HL-60 (cell line): ENCODE measurements at regions not wholly inside any gene's neighbourhood (a gene's known extent, or its start where the extent isn't known, plus 50 kb on each side); places are given as distances from the start of the nearest gene placed in this dataset.

Experiments used
- DNase-seq, 2 experiments: peaks; one replicate each; pipeline ENCODE4 v3.0.0-alpha.2; 2010 to 2020; ENCODE audit warnings: low read depth in 1 of 2, low spot score in 1 of 2
- H3K27ac ChIP-seq: fragments of 250-450 bp; sonication (Bioruptor Pico); replicated peaks from 2 replicates; pipeline ENCODE4 v1.5.1; 2020; ENCODE audit warnings: mild to moderate bottlenecking, moderate library complexity
- H3K27me3 ChIP-seq: fragments of 250-450 bp; sonication (Bioruptor Pico); 2 replicates; pipeline ENCODE4 v1.5.1; 2021; ENCODE audit warnings: mild to moderate bottlenecking, moderate library complexity; ENCODE audit not compliant: insufficient read depth, poor library complexity, severe bottlenecking
- H3K4me3 ChIP-seq: replicated peaks from 2 replicates; pipeline ENCODE4 v1.5.1; 2011; ENCODE audit warnings: mild to moderate bottlenecking, control low read depth, low read length; ENCODE audit not compliant: insufficient read depth
- CTCF ChIP-seq: IDR thresholded peaks from one replicate; pipeline ENCODE4 v1.5.1; 2011; ENCODE audit warnings: low read length, control low read depth, inconsistent platforms; ENCODE audit not compliant: insufficient read depth
- GABPA ChIP-seq: IDR thresholded peaks from 2 replicates; pipeline ENCODE4 v1.6.1; 2012; ENCODE audit warnings: low read depth
- POLR2AphosphoS5 ChIP-seq: IDR thresholded peaks from 2 replicates; pipeline ENCODE4 v1.6.1; 2012; ENCODE audit warnings: low read depth
- REST ChIP-seq: IDR thresholded peaks from 2 replicates; pipeline ENCODE4 v1.6.1; 2012; ENCODE audit warnings: low read depth; ENCODE audit not compliant: insufficient replicate concordance
- SPI1 ChIP-seq: IDR thresholded peaks from 2 replicates; pipeline ENCODE4 v1.6.1; 2012; ENCODE audit warnings: low read depth, mild to moderate bottlenecking, borderline replicate concordance

- no peak for DNase-seq
- Histone ChIP-seq H3K27me3 (peaks cover 7% of the 10 kb centered on the region), H3K4me3 (no peak overlapping the region), H3K27ac (no peak overlapping the region)
- TF ChIP-seq REST (no peak), CTCF (no peak), POLR2AphosphoS5 (no peak), SPI1 (no peak), GABPA (no peak)
Measured at GRCh38 chr6:145529582-145529981, 205.7 kb downstream of the EPM2A start.

- H3K27ac ChIP-seq, result no peak overlapping the region
- DNase-seq, result no peak
- TF ChIP-seq CTCF (no peak), SPI1 (no peak), GABPA (no peak), REST (no peak), POLR2AphosphoS5 (no peak)
- H3K27me3 ChIP-seq, result peaks cover 7% of the 10 kb centered on the region
- no peak overlapping the region for H3K4me3 ChIP-seq
Measured at GRCh38 chr6:145530454-145530853, 204.9 kb downstream of the EPM2A start.

GRCh38 chr6:145531032-145531431, 204.3 kb downstream of the EPM2A start:
- Histone ChIP-seq H3K4me3 (no peak overlapping the region), H3K27ac (no peak overlapping the region), H3K27me3 (peaks cover 7% of the 10 kb centered on the region)
- TF ChIP-seq CTCF (no peak), SPI1 (no peak), GABPA (no peak), POLR2AphosphoS5 (no peak), REST (no peak)
- no peak for DNase-seq
